ENCODE measurements at regions not wholly inside any gene's neighbourhood (a gene's known extent, or its start where the extent isn't known, plus 50 kb on each side); places are given as distances from the start of the nearest gene placed in this dataset.

DNA sequence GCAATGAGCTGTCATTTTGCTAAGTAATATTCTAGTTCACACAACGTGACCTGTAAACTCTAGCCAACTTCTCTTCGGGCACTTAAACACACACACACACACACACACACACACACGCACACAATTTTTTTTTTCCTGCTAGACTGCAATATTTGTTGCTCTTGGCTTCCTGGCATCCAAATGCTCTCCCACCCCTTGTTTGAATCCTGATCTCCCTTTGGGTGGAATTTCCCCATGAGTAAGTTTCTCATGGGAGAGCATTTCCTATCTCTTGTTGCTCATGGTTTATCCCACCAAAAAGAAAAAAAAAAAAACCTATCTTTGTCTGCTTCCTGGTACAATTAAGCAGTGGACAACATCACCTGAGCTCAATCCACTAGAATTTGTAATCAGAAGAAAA, 54.7 kb upstream of the TSLP start:
- TF ChIP-seq, protein P1, sequence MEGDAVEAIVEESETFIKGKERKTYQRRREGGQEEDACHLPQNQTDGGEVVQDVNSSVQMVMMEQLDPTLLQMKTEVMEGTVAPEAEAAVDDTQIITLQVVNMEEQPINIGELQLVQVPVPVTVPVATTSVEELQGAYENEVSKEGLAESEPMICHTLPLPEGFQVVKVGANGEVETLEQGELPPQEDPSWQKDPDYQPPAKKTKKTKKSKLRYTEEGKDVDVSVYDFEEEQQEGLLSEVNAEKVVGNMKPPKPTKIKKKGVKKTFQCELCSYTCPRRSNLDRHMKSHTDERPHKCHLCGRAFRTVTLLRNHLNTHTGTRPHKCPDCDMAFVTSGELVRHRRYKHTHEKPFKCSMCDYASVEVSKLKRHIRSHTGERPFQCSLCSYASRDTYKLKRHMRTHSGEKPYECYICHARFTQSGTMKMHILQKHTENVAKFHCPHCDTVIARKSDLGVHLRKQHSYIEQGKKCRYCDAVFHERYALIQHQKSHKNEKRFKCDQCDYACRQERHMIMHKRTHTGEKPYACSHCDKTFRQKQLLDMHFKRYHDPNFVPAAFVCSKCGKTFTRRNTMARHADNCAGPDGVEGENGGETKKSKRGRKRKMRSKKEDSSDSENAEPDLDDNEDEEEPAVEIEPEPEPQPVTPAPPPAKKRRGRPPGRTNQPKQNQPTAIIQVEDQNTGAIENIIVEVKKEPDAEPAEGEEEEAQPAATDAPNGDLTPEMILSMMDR (IDR thresholded peaks at IDR 0.05), result no peak
- Histone ChIP-seq H3K27ac (no peak overlapping the region), H3K4me3 (no peak overlapping the region), H3K9me3 (no peaks in the 10 kb centered on the region), H3K27me3 (no peaks in the 10 kb centered on the region), H3K36me3 (no peaks in the 10 kb centered on the region), H3K4me1 (no peaks in the 10 kb centered on the region)
- intact Hi-C loops (cut with DNase I), result no loop called here
- no peak for DNase-seq
- 52 to 69% methylated on average over 3 of the region's 3 CpGs for WGBS, 2 donors
- no peak for ATAC-seq

DNA sequence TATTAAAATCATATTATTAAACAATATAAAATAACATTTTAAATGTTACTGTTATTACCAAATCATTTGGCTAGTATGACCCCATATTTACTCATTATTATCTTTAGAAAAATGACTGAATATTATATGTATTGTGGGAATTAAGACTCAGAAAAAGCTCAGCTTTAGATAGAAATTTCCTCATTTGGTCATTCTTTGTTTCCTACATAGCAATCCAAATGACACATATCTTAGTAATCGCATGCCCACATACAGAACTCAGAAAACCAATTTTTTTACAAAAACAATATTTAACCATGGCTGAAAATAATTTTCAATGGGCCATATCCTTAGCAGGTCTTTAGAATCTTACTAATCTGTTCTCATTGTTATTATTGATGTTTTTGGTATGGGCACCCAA, 53.8 kb upstream of the TSLP start:
- no peaks in the 10 kb centered on the region for H3K36me3 ChIP-seq
- DNase-seq, result no peak
- no peaks in the 10 kb centered on the region for H3K9me3 ChIP-seq
- no peak for ATAC-seq
- TF ChIP-seq, protein P1 (IDR thresholded peaks at IDR 0.05), result no peak
- H3K27ac ChIP-seq, result no peak overlapping the region
- 94 to 97% methylated on average over 1 of the region's 1 CpG for WGBS, 2 donors
- H3K4me3 ChIP-seq, result no peak overlapping the region
- intact Hi-C loops (cut with DNase I), result no loop called here
- H3K4me1 ChIP-seq, result no peaks in the 10 kb centered on the region
- no peaks in the 10 kb centered on the region for H3K27me3 ChIP-seq
